Stomach (tissue), 4 donors: ENCODE measurements at regions not wholly inside any gene's neighbourhood (a gene's known extent, or its start where the extent isn't known, plus 50 kb on each side); places are given as distances from the start of the nearest gene placed in this dataset.

Experiments used
- CTCF ChIP-seq, 7 experiments: fragments of 450-650 bp in 4 of 7; fragments of 200-600 bp in 3 of 7; sonication (generic) in 3 of 7; IDR thresholded peaks; one replicate each; pipeline ENCODE4 v1.5.1; 2016 to 2019; ENCODE audit warnings: antibody characterized with exemption in 7 of 7, control low read depth in 2 of 7, mild to moderate bottlenecking in 1 of 7
- EP300 ChIP-seq: sonication (generic); formaldehyde crosslinking; IDR thresholded peaks from one replicate; pipeline ENCODE4 v1.6.1; 2017; ENCODE audit warnings: antibody characterized with exemption
- POLR2A ChIP-seq, 4 donors: fragments of 450-650 bp; IDR thresholded peaks; one replicate each; pipeline ENCODE4 v1.6.1; 2016; ENCODE audit warnings: antibody characterized with exemption in 4 of 4, control low read depth in 2 of 4, mild to moderate bottlenecking in 1 of 4, moderate library complexity in 1 of 4
- POLR2AphosphoS5 ChIP-seq, 3 donors: sonication (generic); formaldehyde crosslinking; IDR thresholded peaks; one replicate each; pipeline ENCODE4 v1.6.1; 2016; ENCODE audit warnings: antibody characterized with exemption in 3 of 3

- no peak for TF ChIP-seq CTCF (IDR thresholded peaks at IDR 0.05)
- TF ChIP-seq POLR2A (IDR thresholded peaks at IDR 0.05) = no peak
- TF ChIP-seq EP300 = no peak
- no peak for TF ChIP-seq POLR2AphosphoS5 (IDR thresholded peaks at IDR 0.05)
These were observed 305.0 kb upstream of the CCNH start for GRCh38 chr5:87717761-87718160.
